NCI-H128 (cell line): ENCODE measurements at regions not wholly inside any gene's neighbourhood (a gene's known extent, or its start where the extent isn't known, plus 50 kb on each side); places are given as distances from the start of the nearest gene placed in this dataset.
"Not testable (repeated sequence)": the region's sequence is repeated elsewhere in the genome, so short reads cannot be mapped to it uniquely, and the experiment has no call there.

Source experiments
- DNase-seq: peaks from one replicate; lab custom pipeline; 2025; ENCODE audit not compliant: unreplicated experiment; lab: John Stamatoyannopoulos, UW

DNA sequence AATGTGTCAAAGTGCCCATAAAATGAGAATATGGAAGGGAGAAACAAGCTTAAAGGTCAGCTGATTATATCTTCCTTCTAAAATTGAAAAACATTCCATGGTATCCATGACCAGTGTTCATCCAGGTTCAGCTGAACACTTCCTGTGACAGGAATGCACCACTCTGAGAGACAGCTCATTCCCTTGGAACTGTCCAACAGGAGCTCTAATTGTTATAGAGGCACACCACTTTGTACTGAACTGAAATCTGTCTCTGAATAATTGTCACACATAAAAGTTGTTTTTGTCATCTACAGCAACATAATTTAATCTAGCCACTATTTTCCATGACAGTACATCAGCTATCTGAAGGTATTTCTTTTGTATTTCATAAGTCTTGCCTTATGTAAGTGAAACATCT, 195.9 kb upstream of the ZNF804A start:
- no peak for DNase-seq

DNA sequence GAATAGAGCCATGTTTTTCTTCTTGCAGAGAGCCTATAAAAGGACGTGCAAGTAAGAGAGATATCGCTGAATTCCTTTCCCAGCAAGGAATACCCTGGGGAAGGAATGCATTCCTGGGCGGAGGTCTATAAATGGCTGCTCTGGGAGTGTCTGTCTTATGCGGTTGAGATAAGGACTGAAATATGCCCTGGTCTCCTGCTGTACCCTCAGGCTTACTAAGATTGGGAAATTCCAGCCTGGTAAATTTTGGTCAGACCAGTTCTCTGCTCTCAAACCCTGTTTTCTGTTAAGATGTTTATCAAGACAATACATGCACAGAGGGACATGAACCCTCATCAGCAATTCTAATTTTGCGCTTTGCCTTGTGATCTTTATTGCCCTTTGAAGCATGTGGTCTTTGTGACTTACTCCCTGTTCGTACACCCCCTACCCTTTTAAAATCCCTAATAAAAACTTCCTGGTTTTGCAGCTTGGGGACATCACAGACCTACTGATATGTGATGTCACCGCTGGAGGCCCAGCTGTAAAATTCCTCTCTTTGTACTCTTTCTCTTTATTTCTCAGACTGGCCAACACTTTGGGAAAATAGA, 191.2 kb upstream of the ZNF804A start:
- DNase-seq: not testable (repeated sequence)

DNA sequence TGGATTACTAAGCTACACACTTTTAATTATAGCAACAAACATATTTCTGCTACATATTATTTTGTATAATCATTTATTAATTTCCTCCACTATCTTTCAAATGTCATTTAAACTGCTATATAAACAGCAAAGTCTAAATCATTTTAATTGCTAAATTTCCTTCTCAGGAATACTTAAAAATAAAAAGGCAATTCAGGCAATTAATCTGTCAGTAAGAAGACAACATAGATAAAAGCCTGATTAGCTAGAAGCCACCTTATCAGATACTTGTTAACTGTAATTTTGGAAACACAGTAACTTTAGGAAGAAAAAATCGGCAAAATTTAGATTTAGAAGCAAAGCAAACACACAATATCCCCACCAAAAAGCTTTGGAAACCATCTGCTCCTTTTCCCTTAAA, 188.2 kb upstream of the ZNF804A start:
- DNase-seq: no peak

DNA sequence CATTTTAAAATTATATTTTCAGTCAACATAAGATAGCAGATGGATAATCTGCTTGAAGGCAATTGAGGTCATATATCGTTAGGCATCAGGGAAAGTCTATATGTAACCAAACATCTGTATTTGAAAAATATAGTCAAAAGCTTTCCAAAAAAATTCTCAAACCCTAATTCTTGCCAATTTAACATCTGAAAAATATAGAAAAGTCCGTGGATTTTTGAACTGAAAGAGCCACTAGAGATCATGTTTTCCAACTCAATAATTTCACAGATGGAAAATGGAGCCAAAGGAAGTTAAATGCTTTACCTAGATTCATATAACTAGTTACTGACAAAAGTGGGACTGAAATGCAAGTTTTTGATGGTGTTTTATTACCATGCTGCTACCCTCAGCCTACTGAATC, 185.1 kb upstream of the ZNF804A start:
- no peak for DNase-seq

DNA sequence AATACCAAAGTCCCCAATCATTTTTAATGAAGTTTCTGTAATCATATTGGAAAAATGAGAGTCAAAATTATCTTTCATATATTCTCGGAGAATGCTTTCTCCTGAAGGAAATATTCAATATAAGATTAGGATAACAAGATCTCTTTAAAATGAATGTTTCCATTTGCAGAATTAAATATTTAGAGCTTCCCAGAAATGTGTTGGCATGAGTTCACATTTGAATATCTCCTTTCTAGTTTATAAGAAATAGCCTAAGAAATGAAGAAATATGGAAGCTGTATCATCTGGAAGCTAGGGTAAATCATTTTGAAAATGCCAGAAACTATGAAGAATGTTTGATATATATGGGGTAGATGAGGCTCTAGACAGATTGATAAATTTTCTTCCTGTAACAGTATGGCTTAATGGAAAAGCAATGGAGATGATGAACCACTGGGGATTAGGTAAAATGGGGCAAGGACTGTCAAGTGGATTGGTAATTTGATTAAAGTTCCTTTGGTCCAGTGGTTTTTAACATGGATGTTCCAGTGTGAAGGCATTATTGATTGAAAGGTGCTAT, 184.6 kb upstream of the ZNF804A start:
- DNase-seq: no peak

DNA sequence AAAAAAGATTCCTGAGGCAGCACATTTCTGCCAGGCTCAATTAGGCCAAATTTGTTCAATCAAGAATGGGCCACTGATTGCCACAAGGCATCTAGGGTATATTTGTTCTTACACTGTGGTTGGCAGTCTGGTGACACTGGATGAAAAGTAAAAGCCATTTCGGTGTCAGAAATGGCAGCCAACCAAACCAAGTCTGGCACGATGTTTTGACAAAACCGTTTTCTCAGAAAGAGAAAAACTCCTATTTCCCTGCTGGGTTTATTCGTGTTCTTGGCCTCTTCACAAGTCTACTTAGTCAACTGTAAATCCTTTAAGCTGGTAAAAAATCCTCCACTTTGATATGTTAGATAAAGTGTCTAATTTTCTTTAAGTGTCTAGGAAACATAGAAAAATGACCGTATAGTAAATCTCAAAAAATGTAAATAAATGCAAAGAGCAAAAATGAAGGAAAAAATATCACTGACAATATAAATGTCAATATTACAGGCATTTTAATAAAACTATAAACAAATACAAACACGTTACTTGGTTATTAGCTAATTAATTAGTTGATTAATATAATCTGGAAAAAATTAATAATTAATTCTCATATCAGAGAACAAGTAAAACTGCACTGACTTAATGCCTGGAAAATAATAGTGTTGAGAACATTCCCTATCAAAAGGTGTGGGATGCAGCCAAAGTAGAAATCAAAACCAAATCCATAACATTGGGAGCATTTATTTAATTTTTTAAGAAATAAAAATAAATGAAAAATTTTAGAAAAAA, 182.0 kb upstream of the ZNF804A start:
- DNase-seq: no peak

DNA sequence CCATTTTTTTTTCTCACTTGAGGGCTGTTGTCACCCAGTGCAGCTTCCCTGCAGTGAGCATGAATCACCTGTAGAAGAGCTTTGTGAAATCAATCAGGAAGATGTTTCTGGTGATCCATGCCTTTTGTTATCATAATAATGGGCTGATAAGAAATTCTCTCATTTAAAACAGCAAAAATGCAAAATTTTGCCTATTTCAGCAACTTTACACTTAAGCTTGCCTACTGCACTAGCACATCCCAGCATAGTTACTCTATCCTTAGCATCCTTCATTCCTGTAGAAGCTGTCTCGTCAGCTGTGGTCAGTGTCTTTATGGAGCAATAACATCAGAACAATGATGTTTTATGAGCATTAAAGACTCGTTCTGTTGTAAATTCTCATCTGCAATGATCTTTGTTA, 178.6 kb upstream of the ZNF804A start:
- no peak for DNase-seq

DNA sequence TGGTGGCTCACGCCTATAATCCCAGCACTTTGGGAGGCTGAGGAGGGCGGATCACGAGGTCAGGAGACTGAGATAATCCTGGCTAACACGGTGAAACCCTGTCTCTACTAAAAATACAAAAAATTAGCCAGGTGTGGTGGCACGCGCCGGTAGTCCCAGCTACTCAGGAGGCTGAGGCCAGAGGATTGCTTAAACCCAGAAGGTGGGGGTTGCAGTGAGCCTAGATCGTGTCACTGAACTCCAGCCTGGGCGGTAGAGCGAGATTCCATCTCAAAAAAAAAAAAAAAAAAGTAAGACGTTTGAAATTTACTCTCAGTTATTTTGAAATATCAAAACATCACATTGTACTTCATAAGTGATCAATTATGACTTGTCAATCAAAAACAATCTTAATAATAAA, 176.9 kb upstream of the ZNF804A start:
- not testable (repeated sequence) for DNase-seq

DNA sequence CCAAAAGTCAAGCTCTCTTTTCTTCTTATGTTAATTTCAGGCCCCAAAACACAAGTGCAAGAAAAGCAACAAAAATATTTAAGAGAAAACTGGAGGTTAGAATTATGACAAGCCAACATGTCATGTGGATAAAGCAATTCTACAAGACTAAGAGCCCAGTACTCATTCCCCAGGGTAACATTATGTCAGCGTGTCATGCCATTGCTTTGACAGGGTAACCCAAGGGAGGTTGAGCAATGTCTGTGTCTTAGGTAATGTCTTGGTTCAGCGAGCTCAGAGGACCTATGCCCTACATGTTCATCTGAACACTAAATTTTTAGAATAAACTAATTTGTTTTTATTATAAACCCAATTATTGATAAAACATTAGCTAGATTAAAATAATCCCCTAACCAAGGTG, 173.2 kb upstream of the ZNF804A start:
- DNase-seq: no peak

DNA sequence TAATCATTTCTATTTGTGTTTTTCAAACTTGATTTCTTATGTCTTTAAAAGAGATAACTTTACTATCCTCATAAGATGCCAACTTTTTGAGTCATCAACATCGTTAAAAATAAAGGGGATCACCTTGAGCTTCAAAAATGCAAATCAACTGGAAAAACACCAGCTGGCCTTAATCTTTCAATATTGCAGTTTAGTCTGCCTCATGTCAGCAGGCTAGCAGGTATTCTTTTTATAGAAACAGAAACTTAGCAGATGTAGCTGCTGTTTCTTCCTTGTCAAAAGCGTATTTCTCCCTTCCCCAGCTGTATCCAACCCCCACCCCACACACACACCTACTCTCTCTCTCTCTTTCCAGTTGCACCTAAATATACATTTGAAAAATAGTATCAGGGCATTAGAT, 154.1 kb upstream of the ZNF804A start:
- no peak for DNase-seq

DNA sequence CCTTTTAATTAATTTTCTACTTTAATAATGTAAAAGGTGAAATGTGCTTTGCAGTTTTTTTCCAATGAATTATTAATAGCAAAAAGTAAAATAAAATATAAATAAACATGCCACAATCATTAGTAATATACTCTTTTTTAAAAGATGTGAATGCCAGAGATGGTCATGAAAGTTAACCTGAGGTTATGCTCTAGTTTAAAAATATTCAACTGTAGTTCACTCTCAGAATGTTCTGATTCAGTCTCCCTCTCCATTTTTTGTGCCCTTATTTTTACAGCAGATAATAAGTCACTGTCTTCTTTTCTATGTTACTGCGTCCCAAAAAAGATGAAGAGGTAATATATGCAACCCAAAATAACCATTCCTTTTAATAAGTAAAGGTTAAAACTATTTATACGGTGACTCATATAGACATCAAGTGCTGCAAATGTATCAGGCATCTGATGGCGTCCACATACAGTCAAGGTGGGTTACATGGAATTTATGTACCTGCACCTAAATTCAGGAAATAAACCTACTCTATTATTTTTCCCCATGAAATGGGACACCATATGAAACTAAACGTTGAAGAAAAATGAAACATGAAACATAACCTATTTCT, 153.6 kb upstream of the ZNF804A start:
- DNase-seq: no peak

DNA sequence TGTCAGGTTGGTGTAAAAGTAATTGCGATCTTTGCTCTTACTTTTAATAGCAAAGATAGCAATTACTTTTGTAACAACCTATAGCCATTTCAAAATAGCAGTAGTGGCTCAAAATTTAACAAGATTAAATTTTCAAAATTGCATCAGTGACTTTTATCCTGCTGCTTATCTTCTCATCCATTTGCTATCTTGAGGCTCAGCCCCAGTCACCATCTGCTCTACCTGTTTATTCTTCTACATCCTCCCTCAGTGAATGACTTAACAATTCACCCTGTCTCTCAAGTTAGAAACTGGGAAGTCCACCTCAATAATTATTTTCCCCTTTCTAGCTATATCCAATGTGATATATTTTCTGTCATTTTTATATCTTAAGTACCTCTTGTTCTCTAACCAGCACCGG, 148.6 kb upstream of the ZNF804A start:
- no peak for DNase-seq

DNA sequence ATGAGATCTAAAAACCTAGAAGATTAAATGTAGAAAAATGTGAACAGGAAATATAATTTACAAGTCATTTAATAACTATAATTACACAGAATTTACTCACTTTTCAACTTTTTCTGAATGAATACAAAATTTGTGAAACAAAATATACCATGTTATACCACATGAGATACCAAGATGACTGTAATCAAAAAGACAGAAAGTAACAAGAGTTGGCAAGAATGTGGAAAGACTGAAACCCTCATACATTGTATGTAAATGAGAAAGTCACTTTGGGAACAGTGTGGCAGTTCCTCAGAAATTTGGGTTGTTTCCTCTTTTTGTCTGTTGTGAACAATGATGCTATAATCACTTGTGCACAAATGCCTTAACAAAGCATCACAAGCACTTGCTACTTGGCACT, 145.4 kb upstream of the ZNF804A start:
- DNase-seq: no peak

DNA sequence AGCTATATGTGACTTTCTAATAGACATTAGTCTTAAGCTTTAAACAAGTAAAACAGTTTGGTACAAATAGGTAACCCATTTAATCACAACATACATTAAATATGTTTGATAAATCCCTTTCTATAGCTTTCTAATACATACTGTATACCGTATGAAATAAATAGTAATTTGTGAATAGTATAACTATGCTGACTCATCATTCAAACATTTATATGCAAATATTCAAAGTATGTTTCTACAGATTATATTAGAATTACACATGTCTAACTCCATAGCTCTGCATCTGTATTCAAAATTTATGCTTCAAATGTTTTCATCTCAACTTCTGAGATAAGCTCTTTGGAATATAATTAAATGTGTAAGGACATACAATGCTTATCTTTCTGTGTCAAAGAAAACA, 142.7 kb upstream of the ZNF804A start:
- DNase-seq: no peak

DNA sequence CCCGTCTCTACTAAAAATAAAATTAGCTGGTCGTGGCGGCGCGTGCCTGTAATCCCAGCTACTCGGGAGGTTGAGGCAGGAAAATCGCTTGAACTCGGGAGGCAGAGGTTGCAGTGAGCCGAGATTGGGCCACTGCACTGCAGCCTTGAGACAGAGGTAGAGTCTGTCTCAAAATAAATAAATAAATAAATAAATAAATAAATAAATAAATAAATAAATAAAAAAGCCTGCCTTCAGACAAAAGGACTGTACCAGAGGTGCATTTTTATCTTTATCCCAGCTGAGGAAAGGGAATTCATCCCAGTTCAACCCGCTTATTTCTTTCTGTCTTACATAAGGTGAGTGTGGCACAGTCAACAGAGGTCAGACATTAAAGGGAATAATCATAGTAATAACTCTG, 141.6 kb upstream of the ZNF804A start:
- not testable (repeated sequence) for DNase-seq

DNA sequence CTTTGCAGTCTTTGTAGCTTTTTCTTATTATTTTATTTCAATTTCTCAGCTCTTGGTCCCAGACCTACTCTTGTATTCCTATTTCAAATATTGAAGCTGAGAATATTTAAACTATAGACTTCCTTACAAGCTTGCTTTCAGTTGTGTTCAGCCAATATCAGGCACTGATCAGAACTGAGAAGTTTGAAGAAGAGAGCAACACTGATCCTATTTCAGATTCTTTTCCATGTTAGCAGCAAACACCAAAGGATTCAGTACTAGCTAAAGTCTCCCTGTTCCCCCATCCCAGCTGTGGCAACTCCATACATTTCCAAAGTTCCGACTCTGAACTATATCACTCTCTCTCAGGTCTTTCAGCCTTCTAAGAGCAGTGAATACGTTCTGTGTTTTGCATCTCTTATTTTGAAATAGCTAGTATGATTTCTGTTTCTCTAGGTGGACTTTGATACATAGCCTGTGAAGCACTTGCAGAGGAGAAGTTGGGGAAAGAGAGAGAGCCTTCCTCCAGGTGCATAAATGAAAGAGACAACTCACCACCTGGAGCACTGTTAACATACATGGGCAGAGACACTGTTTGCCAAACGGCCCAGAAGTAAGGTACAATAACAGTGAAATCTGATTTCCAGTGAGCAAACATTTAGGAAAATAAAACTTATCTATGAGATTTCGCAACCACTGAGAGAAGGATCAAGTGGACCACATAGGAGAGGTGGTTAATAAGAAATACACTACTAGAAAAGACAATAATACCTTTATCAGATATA, 135.0 kb upstream of the ZNF804A start:
- no peak for DNase-seq

DNA sequence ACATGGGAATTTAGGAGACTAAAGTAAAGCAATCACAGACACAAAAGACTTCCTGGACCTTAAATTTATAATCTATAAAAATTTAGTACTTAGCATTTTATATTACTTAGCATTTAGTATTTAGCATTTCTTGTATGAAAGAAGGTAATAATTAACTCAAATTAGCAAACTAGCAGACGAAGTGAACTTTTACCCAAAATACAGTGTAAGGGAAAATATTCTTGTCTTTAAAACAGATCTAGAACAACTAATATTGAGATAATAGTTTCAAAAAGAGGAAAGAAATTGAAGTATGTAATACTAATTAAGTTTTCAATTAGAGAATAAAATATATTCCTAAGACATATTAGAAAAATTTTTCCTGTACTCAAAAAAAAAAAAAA, 134.5 kb upstream of the ZNF804A start:
- no peak for DNase-seq

DNA sequence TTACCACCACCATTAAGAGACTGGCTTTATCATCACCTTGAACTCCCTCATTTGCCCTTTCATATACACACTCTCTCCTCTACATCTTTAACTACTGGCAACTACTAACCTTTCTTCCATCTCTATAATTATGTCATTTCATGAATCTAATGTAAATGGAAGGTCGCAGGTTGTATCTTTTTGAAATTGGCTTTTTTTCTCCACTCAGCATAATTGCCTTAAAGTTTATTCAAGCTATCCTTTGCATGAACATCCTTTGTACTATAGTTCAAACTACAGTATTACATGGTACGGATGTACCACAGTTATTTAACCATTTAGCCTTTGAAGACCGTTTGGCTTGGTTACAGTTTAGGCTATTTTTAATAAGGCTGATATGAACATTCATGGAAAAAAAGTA, 129.5 kb upstream of the ZNF804A start:
- no peak for DNase-seq

DNA sequence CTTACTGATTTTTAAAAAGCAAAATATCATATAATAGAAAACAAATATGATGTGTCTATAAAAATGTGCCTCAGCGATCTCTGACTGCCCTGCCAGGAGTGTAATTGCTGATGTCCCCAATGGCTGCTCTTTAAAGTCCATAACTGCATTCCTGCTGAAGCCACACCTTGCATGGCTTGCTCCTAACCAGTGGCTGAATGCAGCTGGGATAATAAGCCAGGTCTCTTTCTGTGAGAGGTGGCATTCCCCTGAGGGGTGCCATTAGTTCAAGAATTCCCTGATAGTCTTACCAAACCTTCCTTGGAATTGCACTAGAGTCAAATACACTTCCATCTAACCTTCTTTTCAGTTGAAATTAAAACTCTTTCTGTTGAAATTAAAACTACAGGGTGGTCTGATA, 125.8 kb upstream of the ZNF804A start:
- no peak for DNase-seq

DNA sequence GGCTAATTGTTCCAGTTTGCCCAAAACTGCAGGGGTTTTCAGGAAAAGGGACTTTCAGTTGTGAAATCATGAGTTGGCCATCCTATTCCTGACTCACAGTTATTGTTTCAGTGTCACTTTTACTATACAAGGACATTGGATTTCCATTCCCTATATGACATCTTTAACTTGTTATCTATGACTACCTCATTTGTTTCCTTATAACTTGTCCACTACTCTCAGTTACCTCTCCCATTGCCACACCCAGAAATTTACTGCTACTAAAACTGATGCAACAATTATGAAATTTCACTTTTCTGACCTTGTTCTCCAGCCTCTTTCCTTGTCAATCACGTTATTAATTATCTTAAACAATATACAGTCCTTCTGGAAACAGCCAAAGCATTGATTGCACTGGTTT, 116.5 kb upstream of the ZNF804A start:
- no peak for DNase-seq

DNA sequence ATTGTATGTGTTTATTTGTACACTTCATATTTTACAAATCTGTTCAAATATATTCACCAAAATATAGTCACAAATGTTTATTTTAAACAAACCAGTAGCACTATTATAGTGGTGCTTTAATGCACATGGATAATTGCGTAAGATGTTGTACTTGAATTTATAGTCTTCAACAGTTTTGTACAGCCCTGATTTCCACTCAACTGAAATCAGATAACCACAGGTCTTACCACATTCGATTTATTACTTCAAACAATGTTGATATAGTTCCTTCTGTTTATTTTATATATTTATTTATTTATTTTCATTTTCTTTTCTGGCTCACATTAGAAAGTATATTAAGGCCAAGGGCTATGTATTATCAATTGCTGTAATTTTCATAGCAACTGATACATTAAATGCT, 99.4 kb upstream of the ZNF804A start:
- DNase-seq: no peak

DNA sequence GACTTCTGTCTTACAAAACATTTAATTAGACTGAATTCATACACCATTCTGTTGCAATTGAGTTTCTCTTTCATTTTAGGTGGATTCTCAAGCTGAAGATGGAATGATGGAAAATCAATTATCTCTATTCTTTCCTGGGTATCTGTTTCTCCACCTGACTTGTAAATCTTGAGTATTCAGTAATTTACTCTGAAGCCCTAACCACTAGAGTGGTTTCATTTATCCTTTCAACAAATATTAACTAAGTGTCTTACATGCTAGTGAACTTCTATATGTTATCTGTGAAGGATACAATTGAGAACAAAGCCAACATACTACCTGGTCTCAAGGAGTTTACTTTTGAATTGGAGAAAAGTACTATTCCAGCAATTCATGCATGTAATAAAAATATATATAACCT, 94.1 kb upstream of the ZNF804A start:
- no peak for DNase-seq
